Pancreas (tissue), 10 donors: ENCODE measurements at regions not wholly inside any gene's neighbourhood (a gene's known extent, or its start where the extent isn't known, plus 50 kb on each side); places are given as distances from the start of the nearest gene placed in this dataset.

ENCODE experiments used
- ATAC-seq, 4 donors: fragments of 200-7000 bp; cut with Tn5 transposase; one replicate each; pipeline versions ENCODE4 v1.8.0 to v1.9.1; 2020; ENCODE audit warnings: mild to moderate bottlenecking in 4 of 4, moderate library complexity in 4 of 4
- DNase-seq, 6 donors: peaks; one replicate each; pipeline ENCODE4 v3.0.0-alpha.2; 2020
- FAIRE-seq: peaks from 2 replicates; lab custom pipeline; 2012; peaks lifted over from hg19 to GRCh38; lab: Jason Lieb, UNC
- H3K27ac ChIP-seq, 4 donors: fragments of 200-600 bp; sonication (generic); 1 replicate in 3 of 4; 2 replicates in 1 of 4; pipeline versions ENCODE4 v1.5.0 to v1.8.0; 2020
- H3K27me3 ChIP-seq, 4 donors: fragments of 200-600 bp; one replicate each; pipeline ENCODE4 v1.8.0; 2021
- H3K36me3 ChIP-seq, 3 donors: fragments of 200-600 bp; sonication (generic) in 1 of 3; one replicate each; pipeline versions ENCODE4 v1.5.0 to v1.8.0; 2020 to 2021
- H3K4me1 ChIP-seq, 3 donors: fragments of 200-600 bp; one replicate each; pipeline ENCODE4 v1.8.0; 2021
- H3K4me3 ChIP-seq, 4 donors: fragments of 200-600 bp; sonication (generic) in 2 of 4; one replicate each; pipeline versions ENCODE4 v1.5.0 to v1.8.0; 2020 to 2021
- H3K9me3 ChIP-seq, 4 donors: fragments of 200-600 bp; one replicate each; pipeline ENCODE4 v1.8.0; 2021
- CTCF ChIP-seq, 4 donors: fragments of 200-600 bp; sonication (generic) in 3 of 4; IDR thresholded peaks; one replicate each; pipeline versions ENCODE4 v1.5.0 to v1.8.0; 2021; ENCODE audit warnings: antibody characterized with exemption in 4 of 4
- WGBS, 2 donors: extraction: QIAGEN DNeasy Blood & Tissue Kit; methylation state at CpG; one replicate each; pipeline ENCODE4 v1.1.7; 2013; 5-methylcytosine and 5-hydroxymethylcytosine counted together
- intact Hi-C, 3 donors: fragments of 100-400 bp; cut with DNase I; formaldehyde crosslinking; loops; one replicate each; pipeline versions ENCODE4 v1.11.1 to v1.14.2; 2022
- donor health status: healthy with polysubstance abuse.
- donor health status: DM: no; HTN: no; CAD: no; lungs with moderate emphysema.
- donor health status: DM: no; HTN: no; CAD: no.
- donor health status: control.
- donor health status: control.
- donor health status: Bipolar disorder and iron deficiency.
- donor health status: DM: yes; HTN: yes; CAD: no.
- donor health status: DM: no; HTN: no; CAD: no.
- donor health status: DM: no; HTN: no; CAD: no.
- donor health status: DM: yes; HTN: yes; CAD: no.

GRCh38 chr9:91063471-91063870 is 261.9 kb downstream of the SYK start:
- no peaks in the 10 kb centered on the region for H3K27me3 ChIP-seq
- no peaks in the 10 kb centered on the region for H3K36me3 ChIP-seq
- no peak overlapping the region for H3K27ac ChIP-seq
- H3K9me3 ChIP-seq: no peaks in the 10 kb centered on the region
- intact Hi-C loops: no loop called here
- DNase-seq (no peak), ATAC-seq (no peak), FAIRE-seq (no peak)
- H3K4me1 ChIP-seq: peaks cover 0 to 16% (median 0%) of the 10 kb centered on the region in 3 donors
- TF ChIP-seq CTCF (IDR thresholded peaks at IDR 0.05): no peak
- H3K4me3 ChIP-seq: no peak overlapping the region
- 89 to 93% methylated on average over 11 of the region's 11 CpGs for WGBS, 2 donors

DNA sequence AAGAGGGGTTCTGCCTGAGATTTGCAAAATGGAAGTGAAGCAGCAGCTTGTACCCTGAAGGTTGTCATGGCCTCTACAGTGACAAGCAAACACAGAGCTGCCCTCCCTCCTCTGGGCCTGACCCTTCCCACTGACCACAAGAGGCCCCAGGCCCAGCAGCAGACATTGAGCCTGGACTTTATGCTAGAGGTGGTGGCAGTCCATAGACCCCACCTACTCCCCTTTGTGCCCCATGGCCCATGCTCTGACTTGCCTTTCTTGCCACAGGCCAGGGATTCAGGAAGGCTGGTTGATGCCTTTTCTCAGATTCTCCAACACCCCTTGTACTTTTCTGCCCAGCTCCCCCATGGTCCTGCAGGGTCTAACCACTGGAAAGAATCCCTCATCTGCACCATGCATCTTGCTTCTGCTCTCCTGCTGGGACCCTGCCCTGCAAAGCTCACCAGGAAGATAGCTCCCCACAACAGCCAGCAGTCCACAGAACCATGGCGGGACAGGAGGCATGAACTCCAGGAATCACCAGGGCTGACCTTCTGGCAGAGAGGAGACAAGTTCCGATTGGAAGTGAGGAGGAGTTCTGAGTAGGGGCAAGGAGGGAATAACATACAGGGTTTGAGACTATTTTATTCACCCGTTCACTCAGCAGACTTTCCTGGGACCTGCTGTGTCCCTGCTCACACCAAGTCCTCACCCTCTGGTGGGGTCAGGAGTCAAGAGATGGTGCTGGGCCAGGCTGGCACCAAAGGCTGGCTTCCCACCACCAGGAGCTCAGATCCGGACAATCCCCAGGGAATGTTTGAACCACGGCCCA is 263.8 kb downstream of the SYK start:
- Histone ChIP-seq H3K4me3 (no peak overlapping the region), H3K27ac (no peak overlapping the region), H3K36me3 (no peaks in the 10 kb centered on the region), H3K4me1 (peaks cover 0 to 9% (median 0%) of the 10 kb centered on the region in 3 donors), H3K27me3 (no peaks in the 10 kb centered on the region), H3K9me3 (no peaks in the 10 kb centered on the region)
- WGBS, 2 donors: 76 to 86% methylated on average over 5 of the region's 5 CpGs
- intact Hi-C loops: no loop called here
- ATAC-seq: no peak
- no peak for TF ChIP-seq CTCF (IDR thresholded peaks at IDR 0.05)
- no peak for DNase-seq
- FAIRE-seq: no peak

DNA sequence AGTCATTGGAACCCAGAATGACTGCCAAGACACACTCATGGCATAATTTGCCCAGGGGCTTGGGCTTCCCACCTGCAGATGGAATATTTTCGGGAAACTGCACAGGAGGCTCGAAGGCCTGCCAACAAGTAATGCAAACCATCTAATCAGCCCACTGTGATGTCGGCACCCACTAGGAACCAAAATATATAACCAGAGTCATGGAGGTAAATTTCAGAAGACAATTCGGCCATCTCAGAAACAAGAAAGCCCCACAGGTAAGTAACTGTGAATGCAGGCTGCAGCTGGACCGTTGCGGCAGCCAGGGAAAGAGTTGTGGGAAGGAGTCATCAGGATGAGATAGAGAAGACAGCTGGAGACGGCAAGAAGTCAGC is 264.4 kb downstream of the SYK start:
- 76 to 86% methylated on average over 7 of the region's 7 CpGs for WGBS, 2 donors
- ATAC-seq (no peak), FAIRE-seq (no peak), DNase-seq (no peak)
- Histone ChIP-seq H3K27ac (no peak overlapping the region), H3K27me3 (no peaks in the 10 kb centered on the region), H3K9me3 (no peaks in the 10 kb centered on the region), H3K4me3 (no peak overlapping the region), H3K36me3 (no peaks in the 10 kb centered on the region), H3K4me1 (peaks cover 0 to 3% (median 0%) of the 10 kb centered on the region in 3 donors)
- TF ChIP-seq CTCF (IDR thresholded peaks at IDR 0.05): no peak
- intact Hi-C loops: no loop called here

DNA sequence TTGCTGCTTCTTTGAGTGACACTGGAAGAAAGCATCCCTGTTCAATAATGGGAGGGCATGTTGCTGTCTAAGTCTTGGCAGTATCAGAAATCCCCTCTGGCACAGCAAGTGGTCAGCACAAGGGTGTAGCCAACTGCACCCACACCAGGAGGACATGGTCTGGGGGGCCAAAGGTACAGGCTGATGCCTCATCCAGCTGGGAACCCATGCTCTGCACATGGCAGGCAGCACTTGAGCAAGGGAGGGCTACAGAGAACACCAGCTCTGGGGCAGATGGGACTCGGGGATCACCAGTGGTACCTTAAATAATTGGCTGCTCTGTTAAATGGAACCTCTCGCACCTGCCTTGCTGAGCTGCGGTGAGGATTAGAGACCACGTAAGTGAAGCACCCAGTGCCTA is 265.2 kb downstream of the SYK start:
- no peak overlapping the region for H3K27ac ChIP-seq
- no peaks in the 10 kb centered on the region for H3K4me1 ChIP-seq
- H3K36me3 ChIP-seq: no peaks in the 10 kb centered on the region
- H3K4me3 ChIP-seq: no peak overlapping the region
- DNase-seq (no peak), ATAC-seq (no peak), FAIRE-seq (no peak)
- no peaks in the 10 kb centered on the region for H3K9me3 ChIP-seq
- no peak for TF ChIP-seq CTCF (IDR thresholded peaks at IDR 0.05)
- intact Hi-C loops: no loop called here
- 91 to 96% methylated on average over 4 of the region's 4 CpGs for WGBS, 2 donors
- H3K27me3 ChIP-seq: no peaks in the 10 kb centered on the region

DNA sequence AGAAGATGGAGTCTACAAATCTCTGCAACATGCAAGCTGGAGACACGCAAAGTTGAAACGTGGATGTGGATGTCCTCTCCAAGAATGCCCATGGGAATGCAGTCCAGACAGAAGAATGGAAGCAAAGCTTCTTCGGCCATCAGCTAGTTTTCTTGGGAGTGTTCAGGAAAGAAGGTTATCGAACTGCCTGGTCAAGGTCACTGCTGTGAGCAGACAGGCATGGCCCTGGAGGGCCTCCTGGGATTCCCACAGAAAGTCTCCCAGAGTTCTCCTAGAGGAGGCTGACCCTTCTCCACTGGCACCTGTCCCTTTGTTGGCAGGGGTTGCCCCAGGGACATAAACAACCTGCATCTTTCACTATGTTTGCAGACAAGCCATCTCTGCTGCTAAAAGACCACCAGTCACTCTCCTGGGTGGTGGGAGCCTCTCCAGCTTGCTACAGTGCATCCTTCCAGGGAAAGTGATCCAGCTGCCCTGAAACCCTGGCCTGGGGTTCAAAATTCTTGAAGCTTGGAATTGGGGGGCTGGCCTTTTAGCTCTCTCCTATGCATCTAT is 265.8 kb downstream of the SYK start:
- no peaks in the 10 kb centered on the region for H3K27me3 ChIP-seq
- no peaks in the 10 kb centered on the region for H3K36me3 ChIP-seq
- FAIRE-seq (no peak), ATAC-seq (no peak), DNase-seq (no peak)
- 80 to 81% methylated on average over 4 of the region's 4 CpGs for WGBS, 2 donors
- H3K9me3 ChIP-seq: no peaks in the 10 kb centered on the region
- H3K4me1 ChIP-seq: no peaks in the 10 kb centered on the region
- intact Hi-C loops: no loop called here
- no peak overlapping the region for H3K27ac ChIP-seq
- no peak for TF ChIP-seq CTCF (IDR thresholded peaks at IDR 0.05)
- no peak overlapping the region for H3K4me3 ChIP-seq
